Upper lobe of right lung (tissue), 1 donor: ENCODE measurements at regions not wholly inside any gene's neighbourhood (a gene's known extent, or its start where the extent isn't known, plus 50 kb on each side); places are given as distances from the start of the nearest gene placed in this dataset.
A peak's percentile ranks its signal among the peaks of the same experiment; 100 is the strongest.

Experiments
- ATAC-seq: fragments of 200-7000 bp; cut with Tn5 transposase; one replicate; pipeline ENCODE4 v1.9.1; 2020; ENCODE audit warnings: mild to moderate bottlenecking, moderate library complexity
- DNase-seq: peaks from one replicate; pipeline ENCODE4 v3.0.0-alpha.2; 2020
- H3K27ac ChIP-seq: fragments of 200-600 bp; one replicate; pipeline ENCODE4 v1.8.0; 2022
- H3K27me3 ChIP-seq: fragments of 200-600 bp; one replicate; pipeline ENCODE4 v1.8.0; 2022; ENCODE audit warnings: mild to moderate bottlenecking
- H3K36me3 ChIP-seq: fragments of 200-600 bp; one replicate; pipeline ENCODE4 v1.8.0; 2022
- H3K4me1 ChIP-seq: fragments of 200-600 bp; one replicate; pipeline ENCODE4 v1.8.0; 2022
- H3K4me3 ChIP-seq: fragments of 200-600 bp; one replicate; pipeline ENCODE4 v1.8.0; 2022; ENCODE audit warnings: mild to moderate bottlenecking
- H3K9me3 ChIP-seq: fragments of 200-600 bp; one replicate; pipeline ENCODE4 v1.8.0; 2022
- CTCF ChIP-seq: fragments of 200-600 bp; IDR thresholded peaks from one replicate; pipeline ENCODE4 v1.8.0; 2022; ENCODE audit warnings: antibody characterized with exemption
- intact Hi-C: fragments of 100-400 bp; cut with DNase I; formaldehyde crosslinking; loops from one replicate; pipeline ENCODE4 v1.11.0; 2022
- donor health status: DM: no; HTN: yes; CAD: no; lungs with severe emphysema.

- no peaks in the 10 kb centered on the region for H3K27me3 ChIP-seq
- no peaks in the 10 kb centered on the region for H3K36me3 ChIP-seq
- no peak overlapping the region for H3K27ac ChIP-seq
- intact Hi-C loops = no loop called here
- no peak for TF ChIP-seq CTCF
- DNase-seq = no peak
- no peaks in the 10 kb centered on the region for H3K9me3 ChIP-seq
- H3K4me3 ChIP-seq = no peak overlapping the region
- no peaks in the 10 kb centered on the region for H3K4me1 ChIP-seq
- ATAC-seq = peak; percentile 40
These were observed 197.0 kb upstream of the CADM1 start for GRCh38 chr11:115700981-115701875.

GRCh38 chr11:115700496-115700895, 196.3 kb upstream of the CADM1 start:
- Histone ChIP-seq H3K9me3 (no peaks in the 10 kb centered on the region), H3K4me1 (no peaks in the 10 kb centered on the region), H3K27ac (no peak overlapping the region), H3K4me3 (no peak overlapping the region), H3K36me3 (no peaks in the 10 kb centered on the region), H3K27me3 (no peaks in the 10 kb centered on the region)
- DNase-seq = no peak
- intact Hi-C loops = no loop called here
- ATAC-seq = no peak
- no peak for TF ChIP-seq CTCF

GRCh38 chr11:115699733-115700132, 195.5 kb upstream of the CADM1 start:
- DNase-seq = no peak
- ATAC-seq = peak; percentile 23
- H3K27me3 ChIP-seq = no peaks in the 10 kb centered on the region
- intact Hi-C loops = no loop called here
- no peaks in the 10 kb centered on the region for H3K9me3 ChIP-seq
- no peaks in the 10 kb centered on the region for H3K36me3 ChIP-seq
- H3K4me3 ChIP-seq = no peak overlapping the region
- no peak for TF ChIP-seq CTCF
- no peak overlapping the region for H3K27ac ChIP-seq
- H3K4me1 ChIP-seq = no peaks in the 10 kb centered on the region

GRCh38 chr11:115699326-115699725, 195.1 kb upstream of the CADM1 start:
- intact Hi-C loops = no loop called here
- no peak overlapping the region for H3K4me3 ChIP-seq
- H3K4me1 ChIP-seq = no peaks in the 10 kb centered on the region
- H3K27me3 ChIP-seq = no peaks in the 10 kb centered on the region
- H3K9me3 ChIP-seq = no peaks in the 10 kb centered on the region
- no peak overlapping the region for H3K27ac ChIP-seq
- TF ChIP-seq CTCF = no peak
- ATAC-seq (no peak), DNase-seq (no peak)
- no peaks in the 10 kb centered on the region for H3K36me3 ChIP-seq

GRCh38 chr11:115698243-115698642, 194.0 kb upstream of the CADM1 start:
- H3K27me3 ChIP-seq = no peaks in the 10 kb centered on the region
- H3K27ac ChIP-seq = no peak overlapping the region
- ATAC-seq (no peak), DNase-seq (no peak)
- H3K9me3 ChIP-seq = no peaks in the 10 kb centered on the region
- intact Hi-C loops = no loop called here
- H3K36me3 ChIP-seq = no peaks in the 10 kb centered on the region
- no peaks in the 10 kb centered on the region for H3K4me1 ChIP-seq
- TF ChIP-seq CTCF = no peak
- no peak overlapping the region for H3K4me3 ChIP-seq
